A549 (cell line): ENCODE measurements at regions not wholly inside any gene's neighbourhood (a gene's known extent, or its start where the extent isn't known, plus 50 kb on each side); places are given as distances from the start of the nearest gene placed in this dataset.

Experiments used
- CEBPB ChIP-seq, 2 experiments: fragments of >200 bp in 1 of 2; sonication (Bioruptor Twin) in 1 of 2; formaldehyde crosslinking in 1 of 2; IDR thresholded peaks; 2 replicates each; pipeline ENCODE4 v1.6.1; 2012 to 2016
- RCOR1 ChIP-seq: fragments of 150-350 bp; IDR thresholded peaks from 2 replicates; pipeline ENCODE4 v1.6.1; 2014; ENCODE audit warnings: antibody characterized with exemption, low read length, low read depth
- TF ChIP-seq, protein P1 (sequence below): fragments of >200 bp; sonication (Bioruptor Twin); formaldehyde crosslinking; IDR thresholded peaks from 3 replicates; pipeline ENCODE4 v1.5.1; 2016

DNA sequence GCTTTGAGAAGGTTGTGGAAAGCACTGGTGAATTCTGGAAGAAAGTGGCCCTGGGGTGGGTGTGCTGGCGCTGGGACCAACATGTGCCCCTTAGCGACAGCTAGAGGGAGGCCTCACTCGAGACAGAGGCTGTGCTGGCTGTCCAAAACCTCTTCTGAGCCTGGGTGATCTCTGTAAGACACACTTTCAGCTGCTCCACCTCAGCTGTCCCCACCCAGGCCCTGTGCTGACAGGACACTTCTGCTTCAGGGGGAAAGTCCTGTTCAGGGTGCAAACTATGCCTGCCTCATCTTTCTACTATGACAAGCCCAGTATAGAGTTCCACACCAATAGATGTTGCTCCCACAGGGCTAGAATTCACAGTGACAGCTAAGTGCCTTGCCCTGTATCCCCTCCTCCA is 426.4 kb downstream of the MED10 start:
- TF ChIP-seq, protein P1, sequence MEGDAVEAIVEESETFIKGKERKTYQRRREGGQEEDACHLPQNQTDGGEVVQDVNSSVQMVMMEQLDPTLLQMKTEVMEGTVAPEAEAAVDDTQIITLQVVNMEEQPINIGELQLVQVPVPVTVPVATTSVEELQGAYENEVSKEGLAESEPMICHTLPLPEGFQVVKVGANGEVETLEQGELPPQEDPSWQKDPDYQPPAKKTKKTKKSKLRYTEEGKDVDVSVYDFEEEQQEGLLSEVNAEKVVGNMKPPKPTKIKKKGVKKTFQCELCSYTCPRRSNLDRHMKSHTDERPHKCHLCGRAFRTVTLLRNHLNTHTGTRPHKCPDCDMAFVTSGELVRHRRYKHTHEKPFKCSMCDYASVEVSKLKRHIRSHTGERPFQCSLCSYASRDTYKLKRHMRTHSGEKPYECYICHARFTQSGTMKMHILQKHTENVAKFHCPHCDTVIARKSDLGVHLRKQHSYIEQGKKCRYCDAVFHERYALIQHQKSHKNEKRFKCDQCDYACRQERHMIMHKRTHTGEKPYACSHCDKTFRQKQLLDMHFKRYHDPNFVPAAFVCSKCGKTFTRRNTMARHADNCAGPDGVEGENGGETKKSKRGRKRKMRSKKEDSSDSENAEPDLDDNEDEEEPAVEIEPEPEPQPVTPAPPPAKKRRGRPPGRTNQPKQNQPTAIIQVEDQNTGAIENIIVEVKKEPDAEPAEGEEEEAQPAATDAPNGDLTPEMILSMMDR, result no peak
- TF ChIP-seq RCOR1 (no peak), CEBPB (IDR thresholded peaks at IDR 0.05) (no peak)
